ENCODE measurements at regions not wholly inside any gene's neighbourhood (a gene's known extent, or its start where the extent isn't known, plus 50 kb on each side); places are given as distances from the start of the nearest gene placed in this dataset.

DNA sequence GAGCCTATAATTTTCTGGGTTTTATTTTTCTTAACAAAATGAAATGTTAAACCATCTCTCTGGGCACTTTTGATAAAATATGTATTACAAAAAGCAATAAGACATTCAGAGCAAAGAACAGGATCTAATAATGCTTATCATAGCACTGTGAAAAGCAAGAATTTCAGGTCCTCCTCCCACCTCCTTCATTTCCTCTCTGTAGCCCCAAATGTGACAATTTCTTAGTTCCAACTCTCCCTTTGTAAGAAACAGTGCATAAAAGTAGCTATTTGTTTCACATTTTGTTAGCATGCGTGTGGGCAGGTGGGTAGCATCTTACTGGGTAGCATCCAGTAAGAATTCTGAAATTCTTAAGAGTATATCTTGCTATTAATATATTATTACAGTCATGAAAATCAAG lies 130.9 kb upstream of the RASA1 start:
- dilution Hi-C loops (cut with HindIII; ENCODE audit: low sequenced_read_pairs, unreplicated experiment) (no loop called here), intact Hi-C loops (cut with micrococcal nuclease) (no loop called here), in situ Hi-C loops (cut with MboI; ENCODE audit: low sequenced_read_pairs) (no loop called here)
- no peaks in the 10 kb centered on the region for H4K20me1 ChIP-seq (ENCODE audit: insufficient read depth, low read length)
- no peak overlapping the region for H2BK120ac ChIP-seq (ENCODE audit: low read depth, low read length)
- H3K4me2 ChIP-seq (ENCODE audit: low read depth, low read length) = no peak overlapping the region
- ChIA-PET CTCF (interaction anchor here (0.7 kb wide), 1 partner anchor 229 kb away, joined by 3 read pairs; no protein-coding TSS in a partner anchor), POLR2A (ENCODE audit: unreplicated experiment) (no interaction called here)
- H3K4me1 ChIP-seq (ENCODE audit: control insufficient read depth, insufficient read depth, low read length) = peaks cover 2% of the 10 kb centered on the region; the same call in 1 of the 2 replicates
- H4K8ac ChIP-seq (ENCODE audit: low read depth in 2 of 2, low read length in 2 of 2) = peak overlapping the region in 1 of 2 experiments; percentile 23; a peak in 1 of 4 replicates
- H3K27ac ChIP-seq (ENCODE audit: insufficient read depth, low read length) = no peak overlapping the region
- no peak overlapping the region for H3K4ac ChIP-seq (ENCODE audit: low read depth, low read length)
- H3K79me1 ChIP-seq (ENCODE audit: low read depth in 1 of 2, low read length in 2 of 2) = no peaks in the 10 kb centered on the region
- H3K23ac ChIP-seq (ENCODE audit: low read depth, low read length) = 0 out of 2 replicates have a peak overlapping the region, but pooled peaks have one; percentile 56
- H4K5ac ChIP-seq (ENCODE audit: low read depth, low read length) = peak overlapping the region; percentile 8; the same call in 1 of the 2 replicates
- H3K9me3 ChIP-seq (ENCODE audit: control insufficient read depth, insufficient read depth, low read length) = no peaks in the 10 kb centered on the region
- TF ChIP-seq BHLHE40 (IDR thresholded peaks at IDR 0.05; ENCODE audit: low read depth, low read length) = no peak
- no peak for TF ChIP-seq RFX5 (IDR thresholded peaks at IDR 0.05; ENCODE audit: low read depth, low read length)
- TF ChIP-seq RAD21 (IDR thresholded peaks at IDR 0.05; ENCODE audit: low read length) = no peak
- TF ChIP-seq SMC3 (IDR thresholded peaks at IDR 0.05; ENCODE audit: low read depth, low read length) = no peak
- TF ChIP-seq CHD1 (IDR thresholded peaks at IDR 0.05; ENCODE audit: low read depth, low read length) = no peak
- TF ChIP-seq FOS (IDR thresholded peaks at IDR 0.05; ENCODE audit: low read depth, low read length) = no peak
- no peak for TF ChIP-seq POLR2A (IDR thresholded peaks at IDR 0.05; ENCODE audit: low read depth, low read length)
- H3K14ac ChIP-seq (replicated peaks; ENCODE audit: low read depth, low read length) = no peak overlapping the region
- H2BK15ac ChIP-seq (ENCODE audit: low read depth, low read length) = no peak overlapping the region; the same call in 2 of the 3 replicates
- H3K9me1 ChIP-seq (ENCODE audit: insufficient read depth, low read length) = no peaks in the 10 kb centered on the region
- WGBS, 2 experiments (ENCODE audit: extremely low coverage in 2 of 2, insufficient read length in 1 of 2) = no CpG with 5 or more reads among the region's 1 CpG
- no peak for DNase-seq
- no peak overlapping the region for H3K4me3 ChIP-seq (ENCODE audit: insufficient read depth, low read depth, low read length)
- ATAC-seq (ENCODE audit: low read depth) = no peak
- H2AK9ac ChIP-seq (replicated peaks; ENCODE audit: low read depth, low read length, poor library complexity) = no peak overlapping the region
- H3K56ac ChIP-seq (ENCODE audit: extremely low read depth, insufficient read depth, low read length) = no peak overlapping the region
- H3K9ac ChIP-seq (ENCODE audit: low read depth, low read length) = no peak overlapping the region
- H2AK5ac ChIP-seq (ENCODE audit: low read depth, low read length) = no peak overlapping the region
- no peaks in the 10 kb centered on the region for H3K27me3 ChIP-seq (ENCODE audit: control insufficient read depth, insufficient read depth, low read length)
- no peak overlapping the region for H2AFZ ChIP-seq (replicated peaks; ENCODE audit: low read length, poor library complexity)
- H4K91ac ChIP-seq (ENCODE audit: insufficient read depth, low read depth, low read length) = no peak overlapping the region
- no peak overlapping the region for H2BK20ac ChIP-seq (ENCODE audit: low read depth, low read length)
- no peaks in the 10 kb centered on the region for H3K36me3 ChIP-seq (ENCODE audit: control insufficient read depth, insufficient read depth, low read length)
- H3K18ac ChIP-seq (ENCODE audit: low read depth, low read length) = no peak overlapping the region; the same call in 1 of the 2 replicates
- H2BK5ac ChIP-seq (ENCODE audit: low read depth, low read length, poor library complexity, severe bottlenecking) = no peak overlapping the region
- BruUV-seq (replicated peaks) = no TSS peak
